GDM1 (cell line): ENCODE measurements at regions not wholly inside any gene's neighbourhood (a gene's known extent, or its start where the extent isn't known, plus 50 kb on each side); places are given as distances from the start of the nearest gene placed in this dataset.

Experiments used
- DNase-seq: peaks from one replicate; lab custom pipeline; 2025; lab: John Stamatoyannopoulos, UW

- DNase-seq: no peak
These were observed 178.2 kb downstream of the GBA3 start for GRCh38 chr4:22870847-22871449.

- no peak for DNase-seq
These were observed 176.5 kb downstream of the GBA3 start for GRCh38 chr4:22869235-22869634.
